Panc1 (cell line): ENCODE measurements at regions not wholly inside any gene's neighbourhood (a gene's known extent, or its start where the extent isn't known, plus 50 kb on each side); places are given as distances from the start of the nearest gene placed in this dataset.

Experiments
- CTCF ChIP-seq: fragments of 450-650 bp; IDR thresholded peaks from 2 replicates; pipeline ENCODE4 v1.5.1; 2017; ENCODE audit warnings: mild to moderate bottlenecking
- POLR2AphosphoS5 ChIP-seq: IDR thresholded peaks from 2 replicates; pipeline ENCODE4 v1.6.1; 2012; ENCODE audit warnings: mild to moderate bottlenecking, low read depth, low read length, moderate library complexity
- SIN3A ChIP-seq: IDR thresholded peaks from 2 replicates; pipeline ENCODE4 v1.6.1; 2012; ENCODE audit warnings: low read depth, mild to moderate bottlenecking, low read length, moderate library complexity, borderline replicate concordance; ENCODE audit not compliant: insufficient read depth

DNA sequence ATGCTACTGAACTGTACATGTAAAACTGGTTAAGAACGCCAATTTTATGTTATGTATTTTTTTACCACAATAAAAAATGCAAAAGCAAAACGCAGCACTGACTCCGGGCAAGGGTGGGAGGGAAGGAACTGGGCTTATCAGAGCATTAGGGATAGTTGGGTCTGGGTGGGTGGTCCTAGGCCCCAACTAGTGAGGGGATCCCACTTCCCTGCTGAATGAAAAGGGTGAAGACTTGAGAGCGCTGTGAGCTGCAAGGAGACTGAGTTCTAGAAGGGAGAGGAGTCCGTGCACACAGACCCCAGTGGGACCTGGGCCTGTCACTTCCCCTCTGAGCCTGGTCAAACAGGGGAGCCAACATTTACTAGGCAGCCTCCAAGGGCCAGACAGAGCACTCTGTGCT lies 98.6 kb downstream of the TPRA1 start:
- TF ChIP-seq CTCF (no peak), SIN3A (no peak), POLR2AphosphoS5 (no peak)
